Nucleus accumbens (tissue), 56 donors: ENCODE measurements at regions not wholly inside any gene's neighbourhood (a gene's known extent, or its start where the extent isn't known, plus 50 kb on each side); places are given as distances from the start of the nearest gene placed in this dataset.

Experiments
- DNase-seq, 56 donors: peaks; one replicate each; lab custom pipeline; 2025; lab: John Stamatoyannopoulos, UW

GRCh38 chr14:61891810-61892209 is 129.6 kb downstream of the SNAPC1 start:
- DNase-seq, result no peak

- peak in 2 of 56 donors; percentile 11 to 12 for DNase-seq
Measured at GRCh38 chr14:61893371-61893940, 131.2 kb downstream of the SNAPC1 start.

GRCh38 chr14:61894452-61895077 is 132.3 kb downstream of the SNAPC1 start:
- DNase-seq, result peak in 35 of 56 donors; percentile 1 to 76 (median 35)

GRCh38 chr14:61897300-61897699 is 135.1 kb downstream of the SNAPC1 start:
- no peak for DNase-seq

- DNase-seq, result no peak
Measured at GRCh38 chr14:61898568-61898967, 136.3 kb downstream of the SNAPC1 start.

- DNase-seq, result no peak
Measured at GRCh38 chr14:61899497-61899896, 137.3 kb downstream of the SNAPC1 start.

- no peak for DNase-seq
Measured at GRCh38 chr14:61904946-61905345, 142.7 kb downstream of the SNAPC1 start.

- DNase-seq, result peak in 30 of 56 donors; percentile 2 to 77 (median 24)
Measured at GRCh38 chr14:61911574-61911973, 149.4 kb downstream of the SNAPC1 start.

GRCh38 chr14:61918998-61919397 is 156.8 kb downstream of the SNAPC1 start:
- no peak for DNase-seq

- no peak for DNase-seq
Measured at GRCh38 chr14:61923348-61923747, 161.1 kb downstream of the SNAPC1 start.

- DNase-seq, result peak in 19 of 56 donors; percentile 0 to 37 (median 8)
Measured at GRCh38 chr14:61925043-61925442, 162.8 kb downstream of the SNAPC1 start.

- no peak for DNase-seq
Measured at GRCh38 chr14:61925732-61926435, 163.7 kb downstream of the SNAPC1 start.

GRCh38 chr14:61927060-61927459 is 164.8 kb downstream of the SNAPC1 start:
- no peak for DNase-seq

GRCh38 chr14:61927520-61927919 is 165.3 kb downstream of the SNAPC1 start:
- no peak for DNase-seq

GRCh38 chr14:61928300-61928699 is 166.1 kb downstream of the SNAPC1 start:
- no peak for DNase-seq

- DNase-seq, result no peak
Measured at GRCh38 chr14:61928701-61929100, 166.5 kb downstream of the SNAPC1 start.

- DNase-seq, result no peak
Measured at GRCh38 chr14:61929651-61930050, 167.4 kb downstream of the SNAPC1 start.

- DNase-seq, result no peak
Measured at GRCh38 chr14:61930101-61930857, 168.1 kb downstream of the SNAPC1 start.

GRCh38 chr14:61932974-61933373 is 170.8 kb downstream of the SNAPC1 start:
- DNase-seq, result no peak

GRCh38 chr14:61934385-61934784 is 172.2 kb downstream of the SNAPC1 start:
- DNase-seq, result no peak

GRCh38 chr14:61939776-61940175 is 177.6 kb downstream of the SNAPC1 start:
- no peak for DNase-seq
